ENCODE measurements at regions not wholly inside any gene's neighbourhood (a gene's known extent, or its start where the extent isn't known, plus 50 kb on each side); places are given as distances from the start of the nearest gene placed in this dataset.

GRCh38 chr15:70348226-70348543 is 250.5 kb upstream of the TLE3 start:
- TF ChIP-seq CTCF (IDR thresholded peaks at IDR 0.05; ENCODE audit: low read depth, low read length), result no peak
- no peak for TF ChIP-seq POLR2A (IDR thresholded peaks at IDR 0.05; ENCODE audit: extremely low read depth, insufficient read length)
- TF ChIP-seq MAX (IDR thresholded peaks at IDR 0.05; ENCODE audit: low read depth, low read length), result no peak
- TF ChIP-seq MYC (IDR thresholded peaks at IDR 0.05; ENCODE audit: low read depth, low read length), result no peak
